Stimulated activated memory B cell treated with anti-CD40 and anti-IgM and Interleukin-4, amounts not matched to agents 10 μg/mL and 1 μg/mL and 100 μg/mL, for 72 hours (primary cell): ENCODE measurements at regions not wholly inside any gene's neighbourhood (a gene's known extent, or its start where the extent isn't known, plus 50 kb on each side); places are given as distances from the start of the nearest gene placed in this dataset.

ENCODE experiments used
- ATAC-seq: fragments of 150-1000 bp; cut with Tn5 transposase; 2 replicates; pipeline ENCODE4 v1.10.0; 2021
- H3K27ac Mint-ChIP-seq: one replicate; pipeline ENCODE4 v1.8.0; 2022; ENCODE audit warnings: mild to moderate bottlenecking, mixed read lengths
- H3K27me3 Mint-ChIP-seq: one replicate; pipeline ENCODE4 v1.8.0; 2022; ENCODE audit warnings: mixed read lengths
- H3K36me3 Mint-ChIP-seq: one replicate; pipeline ENCODE4 v1.8.0; 2022; ENCODE audit warnings: mixed read lengths
- H3K4me1 Mint-ChIP-seq: one replicate; pipeline ENCODE4 v1.8.0; 2022; ENCODE audit warnings: mixed read lengths
- H3K4me3 Mint-ChIP-seq: one replicate; pipeline ENCODE4 v1.8.0; 2022; ENCODE audit warnings: mild to moderate bottlenecking, moderate library complexity, mixed read lengths
- H3K9me3 Mint-ChIP-seq: one replicate; pipeline ENCODE4 v1.8.0; 2022; ENCODE audit warnings: mixed read lengths

- H3K27me3 Mint-ChIP-seq, result no peaks in the 10 kb centered on the region
- H3K36me3 Mint-ChIP-seq, result no peaks in the 10 kb centered on the region
- no peaks in the 10 kb centered on the region for H3K4me1 Mint-ChIP-seq
- ATAC-seq, result no peak
- H3K9me3 Mint-ChIP-seq, result peaks cover 17% of the 10 kb centered on the region
- no peak overlapping the region for H3K4me3 Mint-ChIP-seq
- no peak overlapping the region for H3K27ac Mint-ChIP-seq
Measured at GRCh38 chr15:95957861-95958260, 372.6 kb upstream of the NR2F2 start.

DNA sequence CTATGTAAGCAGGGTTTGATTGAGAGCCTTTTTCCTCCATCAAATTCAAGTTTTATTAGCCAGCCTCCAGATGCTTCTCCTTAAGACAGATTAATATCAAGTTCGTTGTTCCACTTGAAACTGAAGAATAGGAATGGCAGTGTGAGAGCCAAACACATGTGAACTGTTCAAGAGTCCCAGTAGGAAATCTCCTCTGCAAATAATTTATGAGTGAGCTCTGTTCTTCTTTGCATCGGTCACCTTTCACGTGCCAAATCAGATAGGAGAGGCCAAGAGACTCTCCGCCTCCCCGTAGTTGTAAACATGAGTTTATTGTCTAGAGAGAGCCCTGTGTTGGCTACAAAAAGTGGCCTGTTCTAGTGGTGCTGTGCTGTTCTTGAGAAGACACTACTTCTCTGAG lies 372.1 kb upstream of the NR2F2 start:
- no peaks in the 10 kb centered on the region for H3K4me1 Mint-ChIP-seq
- peaks cover 17% of the 10 kb centered on the region for H3K9me3 Mint-ChIP-seq
- no peaks in the 10 kb centered on the region for H3K36me3 Mint-ChIP-seq
- no peaks in the 10 kb centered on the region for H3K27me3 Mint-ChIP-seq
- ATAC-seq, result no peak
- H3K4me3 Mint-ChIP-seq, result no peak overlapping the region
- H3K27ac Mint-ChIP-seq, result no peak overlapping the region

GRCh38 chr15:95968856-95969255 lies 361.6 kb upstream of the NR2F2 start:
- Mint-ChIP-seq H3K4me1 (peaks cover 11% of the 10 kb centered on the region), H3K4me3 (no peak overlapping the region), H3K27me3 (no peaks in the 10 kb centered on the region), H3K9me3 (peaks cover 3% of the 10 kb centered on the region), H3K27ac (no peak overlapping the region), H3K36me3 (no peaks in the 10 kb centered on the region)
- no peak for ATAC-seq

DNA sequence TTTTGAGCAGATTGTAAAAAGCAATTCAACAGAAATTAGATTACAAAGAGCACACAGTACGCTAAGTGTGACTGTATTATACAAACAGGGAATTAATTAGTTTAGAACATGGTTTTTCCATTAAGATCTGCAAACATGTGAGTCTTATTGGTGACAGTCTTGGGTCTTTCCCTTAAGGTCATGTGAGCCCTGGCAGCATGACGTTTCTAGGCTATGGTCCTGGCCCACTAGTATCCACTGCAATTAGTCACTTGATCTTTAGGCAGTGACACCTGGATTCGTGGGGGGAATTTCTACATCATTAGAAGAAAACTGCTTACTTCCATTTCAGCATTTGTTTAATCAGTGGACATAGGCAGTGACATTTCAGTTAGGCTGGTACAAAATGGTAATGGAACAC lies 360.2 kb upstream of the NR2F2 start:
- H3K36me3 Mint-ChIP-seq, result no peaks in the 10 kb centered on the region
- H3K27ac Mint-ChIP-seq, result peak overlapping the region; percentile 23
- H3K9me3 Mint-ChIP-seq, result peaks cover 3% of the 10 kb centered on the region
- no peaks in the 10 kb centered on the region for H3K27me3 Mint-ChIP-seq
- peak; percentile 51 for ATAC-seq
- no peak overlapping the region for H3K4me3 Mint-ChIP-seq
- peaks cover 26% of the 10 kb centered on the region for H3K4me1 Mint-ChIP-seq

DNA sequence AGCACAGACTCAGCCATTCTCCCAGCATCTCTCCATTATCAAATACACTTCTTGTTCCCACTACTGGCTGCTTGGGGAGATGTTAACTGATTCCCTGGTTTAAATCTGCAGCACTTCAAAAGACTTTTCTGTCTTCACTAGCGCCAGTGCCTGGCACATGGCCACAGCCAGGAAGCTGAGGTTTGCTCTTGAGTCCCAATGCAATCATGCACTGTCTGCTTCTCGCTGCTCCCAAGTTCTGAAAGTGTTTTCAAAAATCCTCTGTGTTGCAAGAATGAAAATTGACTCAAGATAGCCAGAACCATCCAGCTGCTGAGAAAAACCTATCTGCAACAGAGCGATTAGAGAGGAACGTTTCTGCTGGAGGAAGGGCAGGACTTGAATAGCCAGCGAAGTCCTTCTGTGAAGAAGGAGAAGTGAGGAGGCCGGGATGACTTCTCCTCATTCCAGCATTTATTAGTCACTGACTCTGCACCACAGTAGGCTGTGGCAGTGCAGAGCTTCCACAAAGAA lies 358.4 kb upstream of the NR2F2 start:
- Mint-ChIP-seq H3K9me3 (peaks cover 7% of the 10 kb centered on the region), H3K4me3 (no peak overlapping the region), H3K4me1 (peaks cover 30% of the 10 kb centered on the region), H3K36me3 (no peaks in the 10 kb centered on the region), H3K27me3 (no peaks in the 10 kb centered on the region), H3K27ac (no peak overlapping the region)
- no peak for ATAC-seq

DNA sequence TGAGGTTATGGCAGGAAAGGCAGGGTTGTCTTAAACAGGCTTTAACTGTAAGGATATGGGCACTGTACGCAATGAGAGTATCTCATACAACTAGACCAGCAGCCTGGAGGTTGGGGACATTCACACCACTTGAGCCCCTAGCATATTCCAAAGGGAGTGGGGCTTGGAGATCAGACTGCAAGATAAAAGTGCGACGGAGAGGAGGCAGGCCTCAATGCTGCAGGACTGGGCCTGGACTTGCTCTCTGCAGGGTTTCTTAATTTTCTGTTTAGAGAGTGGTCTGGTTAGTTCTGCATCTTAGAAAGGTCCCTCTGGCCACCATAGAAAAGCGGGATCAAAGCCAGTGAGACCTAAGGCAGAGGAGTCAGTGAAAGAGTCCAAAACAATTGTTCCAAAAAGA lies 357.7 kb upstream of the NR2F2 start:
- Mint-ChIP-seq H3K27ac (no peak overlapping the region), H3K27me3 (no peaks in the 10 kb centered on the region), H3K9me3 (peaks cover 7% of the 10 kb centered on the region), H3K4me1 (peaks cover 30% of the 10 kb centered on the region), H3K36me3 (no peaks in the 10 kb centered on the region), H3K4me3 (no peak overlapping the region)
- no peak for ATAC-seq

GRCh38 chr15:95973566-95974256 lies 356.8 kb upstream of the NR2F2 start:
- H3K9me3 Mint-ChIP-seq, result peaks cover 7% of the 10 kb centered on the region
- no peaks in the 10 kb centered on the region for H3K36me3 Mint-ChIP-seq
- peaks cover 30% of the 10 kb centered on the region for H3K4me1 Mint-ChIP-seq
- H3K27ac Mint-ChIP-seq, result no peak overlapping the region
- peak; percentile 75 for ATAC-seq
- H3K4me3 Mint-ChIP-seq, result no peak overlapping the region
- no peaks in the 10 kb centered on the region for H3K27me3 Mint-ChIP-seq

GRCh38 chr15:95975212-95975611 lies 355.3 kb upstream of the NR2F2 start:
- H3K27ac Mint-ChIP-seq, result peak overlapping the region; percentile 33
- peaks cover 4% of the 10 kb centered on the region for H3K9me3 Mint-ChIP-seq
- no peaks in the 10 kb centered on the region for H3K36me3 Mint-ChIP-seq
- H3K4me1 Mint-ChIP-seq, result peaks cover 30% of the 10 kb centered on the region
- ATAC-seq, result peak; percentile 52
- H3K4me3 Mint-ChIP-seq, result no peak overlapping the region
- H3K27me3 Mint-ChIP-seq, result no peaks in the 10 kb centered on the region

GRCh38 chr15:95979286-95979685 lies 351.2 kb upstream of the NR2F2 start:
- peaks cover 7% of the 10 kb centered on the region for H3K9me3 Mint-ChIP-seq
- no peak overlapping the region for H3K27ac Mint-ChIP-seq
- peaks cover 15% of the 10 kb centered on the region for H3K4me1 Mint-ChIP-seq
- H3K27me3 Mint-ChIP-seq, result no peaks in the 10 kb centered on the region
- H3K36me3 Mint-ChIP-seq, result no peaks in the 10 kb centered on the region
- no peak for ATAC-seq
- H3K4me3 Mint-ChIP-seq, result no peak overlapping the region

- Mint-ChIP-seq H3K9me3 (peaks cover 3% of the 10 kb centered on the region), H3K4me3 (no peak overlapping the region), H3K27me3 (no peaks in the 10 kb centered on the region), H3K27ac (no peak overlapping the region), H3K4me1 (no peaks in the 10 kb centered on the region), H3K36me3 (no peaks in the 10 kb centered on the region)
- no peak for ATAC-seq
Measured at GRCh38 chr15:95981209-95981608, 349.3 kb upstream of the NR2F2 start.

DNA sequence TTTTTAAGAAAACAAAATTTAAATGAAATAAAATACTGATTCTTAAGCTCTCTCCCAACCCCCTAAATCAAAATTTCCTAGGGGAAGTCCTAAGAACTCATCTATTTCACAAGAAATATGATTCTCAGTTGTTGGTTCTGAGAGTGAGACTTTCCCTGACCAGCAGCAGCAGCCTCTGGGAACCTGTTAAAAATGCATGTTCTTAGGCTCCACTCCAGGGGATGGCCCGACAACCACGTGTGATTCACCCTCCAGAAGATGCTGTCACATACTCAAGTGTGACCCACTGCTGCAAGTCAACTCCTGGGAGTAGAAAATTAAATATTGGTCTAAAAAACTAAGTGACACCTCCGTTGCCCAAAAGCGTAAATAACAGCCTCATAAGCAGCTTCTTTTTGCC lies 343.2 kb upstream of the NR2F2 start:
- H3K4me3 Mint-ChIP-seq, result no peak overlapping the region
- no peaks in the 10 kb centered on the region for H3K27me3 Mint-ChIP-seq
- no peak overlapping the region for H3K27ac Mint-ChIP-seq
- H3K36me3 Mint-ChIP-seq, result no peaks in the 10 kb centered on the region
- ATAC-seq, result no peak
- H3K4me1 Mint-ChIP-seq, result peaks cover 6% of the 10 kb centered on the region
- peaks cover 3% of the 10 kb centered on the region for H3K9me3 Mint-ChIP-seq

- no peaks in the 10 kb centered on the region for H3K36me3 Mint-ChIP-seq
- H3K9me3 Mint-ChIP-seq, result peaks cover 3% of the 10 kb centered on the region
- H3K4me3 Mint-ChIP-seq, result no peak overlapping the region
- no peaks in the 10 kb centered on the region for H3K27me3 Mint-ChIP-seq
- no peak overlapping the region for H3K27ac Mint-ChIP-seq
- ATAC-seq, result no peak
- H3K4me1 Mint-ChIP-seq, result peaks cover 6% of the 10 kb centered on the region
Measured at GRCh38 chr15:95987886-95988573, 342.5 kb upstream of the NR2F2 start.

DNA sequence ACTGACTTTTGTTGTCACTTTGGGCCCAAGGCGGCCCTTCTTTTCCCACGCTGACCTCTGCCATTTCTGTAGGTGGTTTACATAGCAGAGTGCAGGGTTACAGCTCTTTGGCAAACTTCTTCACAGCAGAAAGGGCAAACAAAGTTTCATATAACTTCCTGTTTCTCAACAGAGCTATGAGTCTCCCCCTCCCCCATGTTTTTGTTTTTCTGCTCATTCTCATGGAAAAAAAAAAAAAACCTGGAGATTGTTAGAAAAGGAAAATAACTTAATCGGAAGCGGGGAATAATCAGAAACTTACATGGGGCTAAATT lies 342.0 kb upstream of the NR2F2 start:
- peaks cover 3% of the 10 kb centered on the region for H3K9me3 Mint-ChIP-seq
- H3K4me1 Mint-ChIP-seq, result peaks cover 6% of the 10 kb centered on the region
- H3K4me3 Mint-ChIP-seq, result no peak overlapping the region
- no peak overlapping the region for H3K27ac Mint-ChIP-seq
- H3K36me3 Mint-ChIP-seq, result no peaks in the 10 kb centered on the region
- no peaks in the 10 kb centered on the region for H3K27me3 Mint-ChIP-seq
- ATAC-seq, result peak; percentile 48

DNA sequence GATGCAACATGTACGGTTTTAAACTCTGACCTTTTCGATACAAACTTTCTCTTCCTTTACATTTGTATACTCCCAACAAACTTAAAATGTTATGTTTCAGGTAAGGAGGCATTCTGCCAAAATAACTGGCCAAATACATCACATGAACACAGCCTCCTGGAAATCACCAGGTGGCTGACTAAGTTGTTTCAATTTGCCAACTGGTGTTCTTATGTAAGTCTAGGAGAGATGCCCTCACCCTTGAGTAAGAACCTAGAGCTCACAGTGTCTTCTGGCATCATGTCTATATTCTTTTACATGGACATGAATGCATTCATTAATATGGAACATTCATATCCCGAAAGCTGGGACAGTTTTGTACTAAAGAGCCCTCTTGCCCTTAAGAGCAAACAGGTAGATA lies 341.1 kb upstream of the NR2F2 start:
- no peak overlapping the region for H3K27ac Mint-ChIP-seq
- H3K27me3 Mint-ChIP-seq, result no peaks in the 10 kb centered on the region
- no peaks in the 10 kb centered on the region for H3K9me3 Mint-ChIP-seq
- H3K4me3 Mint-ChIP-seq, result no peak overlapping the region
- ATAC-seq, result no peak
- H3K4me1 Mint-ChIP-seq, result peaks cover 6% of the 10 kb centered on the region
- no peaks in the 10 kb centered on the region for H3K36me3 Mint-ChIP-seq

DNA sequence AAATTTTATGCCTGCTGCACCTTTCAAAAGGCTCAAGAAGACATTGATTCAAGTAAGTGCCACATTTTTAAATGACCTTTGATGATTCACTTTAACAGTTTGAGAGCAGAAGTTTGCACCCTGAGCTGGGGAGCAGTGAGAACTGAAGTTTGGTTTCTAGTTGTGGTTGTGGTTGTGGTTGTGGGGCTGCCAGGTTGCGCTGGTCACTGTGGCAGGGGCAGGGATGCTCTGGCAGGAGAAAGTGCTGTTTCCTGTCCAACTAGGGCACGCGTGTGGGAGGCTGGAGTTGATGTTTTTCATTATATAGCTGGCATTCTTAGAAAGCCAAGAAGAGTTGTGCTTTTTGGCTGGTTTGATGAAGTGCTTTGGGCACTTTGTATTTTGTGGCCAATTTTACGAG lies 339.7 kb upstream of the NR2F2 start:
- no peak overlapping the region for H3K27ac Mint-ChIP-seq
- H3K27me3 Mint-ChIP-seq, result no peaks in the 10 kb centered on the region
- H3K36me3 Mint-ChIP-seq, result no peaks in the 10 kb centered on the region
- no peaks in the 10 kb centered on the region for H3K9me3 Mint-ChIP-seq
- no peak for ATAC-seq
- H3K4me3 Mint-ChIP-seq, result no peak overlapping the region
- H3K4me1 Mint-ChIP-seq, result peaks cover 6% of the 10 kb centered on the region

GRCh38 chr15:95994418-95994817 lies 336.1 kb upstream of the NR2F2 start:
- H3K4me1 Mint-ChIP-seq, result no peaks in the 10 kb centered on the region
- no peak overlapping the region for H3K27ac Mint-ChIP-seq
- H3K9me3 Mint-ChIP-seq, result no peaks in the 10 kb centered on the region
- no peak overlapping the region for H3K4me3 Mint-ChIP-seq
- no peaks in the 10 kb centered on the region for H3K27me3 Mint-ChIP-seq
- no peak for ATAC-seq
- no peaks in the 10 kb centered on the region for H3K36me3 Mint-ChIP-seq
